DMS53 (cell line): ENCODE measurements at regions not wholly inside any gene's neighbourhood (a gene's known extent, or its start where the extent isn't known, plus 50 kb on each side); places are given as distances from the start of the nearest gene placed in this dataset.

Experiments used
- DNase-seq: peaks from one replicate; lab custom pipeline; 2025; lab: John Stamatoyannopoulos, UW

DNA sequence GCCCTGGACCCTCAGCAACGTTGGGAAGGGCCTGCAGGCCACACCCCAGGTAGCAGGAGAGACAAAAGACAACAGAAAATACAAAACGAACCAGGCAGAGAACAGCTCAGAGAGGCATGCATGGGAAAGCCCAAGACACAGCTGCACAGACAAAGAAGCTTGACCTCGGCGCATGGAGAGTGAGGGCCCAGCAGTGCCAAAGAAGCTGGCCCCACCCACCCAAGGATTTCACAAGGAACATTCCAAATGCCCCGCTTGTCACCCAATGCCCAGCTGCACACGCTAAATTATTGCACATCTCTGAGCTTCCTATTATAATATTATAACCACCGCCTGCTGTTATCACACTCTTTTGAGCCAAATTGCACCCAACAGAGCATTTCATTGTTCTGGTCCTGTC lies 147.7 kb upstream of the TBL1X start:
- DNase-seq: no peak

GRCh38 chrX:9318213-9318612 lies 146.6 kb upstream of the TBL1X start:
- no peak for DNase-seq

GRCh38 chrX:9318766-9319165 lies 146.1 kb upstream of the TBL1X start:
- no peak for DNase-seq

- peak; percentile 5 for DNase-seq
Observed at GRCh38 chrX:9320940-9321339, 143.9 kb upstream of the TBL1X start.

- DNase-seq: no peak
Observed at GRCh38 chrX:9324676-9325075, 140.2 kb upstream of the TBL1X start.

- no peak for DNase-seq
Observed at GRCh38 chrX:9326369-9326768, 138.5 kb upstream of the TBL1X start.

DNA sequence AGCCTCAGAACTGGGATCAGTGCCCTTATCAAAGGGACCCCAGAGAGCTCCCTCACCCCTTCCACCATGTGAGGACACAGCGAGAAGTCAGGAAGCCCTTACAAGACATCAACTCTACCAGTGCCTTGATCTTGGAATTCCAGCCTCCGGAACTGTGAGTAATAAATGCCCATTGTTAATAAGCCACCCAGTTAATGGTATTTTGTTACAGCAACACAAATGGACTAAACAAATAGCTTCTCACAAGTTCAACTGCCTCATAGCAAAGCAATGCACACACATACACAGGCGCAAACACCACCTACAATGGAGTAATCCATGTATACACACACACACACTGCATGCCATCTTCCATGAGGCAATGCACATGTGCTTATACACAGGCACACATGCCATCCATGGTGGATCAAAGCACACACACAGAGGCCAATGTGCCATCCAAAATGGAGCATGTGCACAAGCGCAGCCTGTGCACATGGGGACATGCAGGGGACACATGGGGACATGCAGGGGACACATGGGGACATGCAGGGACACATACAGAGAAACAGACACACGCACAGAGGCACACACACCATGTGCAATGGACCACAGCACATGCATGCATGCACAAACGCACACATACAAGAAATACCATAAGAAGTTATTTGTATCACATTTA lies 137.6 kb upstream of the TBL1X start:
- no peak for DNase-seq

DNA sequence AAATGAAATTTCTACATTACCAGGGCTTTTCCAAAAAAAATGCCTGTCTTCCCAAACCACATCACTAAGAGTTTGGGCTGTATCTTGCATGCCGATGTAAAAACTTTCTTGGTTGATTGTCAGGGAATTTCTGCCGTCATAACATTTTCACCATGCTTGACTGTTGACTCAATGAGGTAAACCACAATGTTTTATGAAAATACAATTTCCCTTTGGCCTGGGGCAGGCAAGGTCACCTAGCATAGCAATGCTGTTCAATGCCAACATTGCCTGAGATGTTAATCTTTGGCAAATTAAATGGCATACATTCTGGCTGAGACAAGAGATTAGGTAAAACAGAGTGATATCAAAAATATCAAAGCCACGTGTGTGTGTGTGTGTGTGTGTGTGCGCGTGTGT lies 137.1 kb upstream of the TBL1X start:
- DNase-seq: no peak

- DNase-seq: no peak
Observed at GRCh38 chrX:9329056-9329455, 135.8 kb upstream of the TBL1X start.

DNA sequence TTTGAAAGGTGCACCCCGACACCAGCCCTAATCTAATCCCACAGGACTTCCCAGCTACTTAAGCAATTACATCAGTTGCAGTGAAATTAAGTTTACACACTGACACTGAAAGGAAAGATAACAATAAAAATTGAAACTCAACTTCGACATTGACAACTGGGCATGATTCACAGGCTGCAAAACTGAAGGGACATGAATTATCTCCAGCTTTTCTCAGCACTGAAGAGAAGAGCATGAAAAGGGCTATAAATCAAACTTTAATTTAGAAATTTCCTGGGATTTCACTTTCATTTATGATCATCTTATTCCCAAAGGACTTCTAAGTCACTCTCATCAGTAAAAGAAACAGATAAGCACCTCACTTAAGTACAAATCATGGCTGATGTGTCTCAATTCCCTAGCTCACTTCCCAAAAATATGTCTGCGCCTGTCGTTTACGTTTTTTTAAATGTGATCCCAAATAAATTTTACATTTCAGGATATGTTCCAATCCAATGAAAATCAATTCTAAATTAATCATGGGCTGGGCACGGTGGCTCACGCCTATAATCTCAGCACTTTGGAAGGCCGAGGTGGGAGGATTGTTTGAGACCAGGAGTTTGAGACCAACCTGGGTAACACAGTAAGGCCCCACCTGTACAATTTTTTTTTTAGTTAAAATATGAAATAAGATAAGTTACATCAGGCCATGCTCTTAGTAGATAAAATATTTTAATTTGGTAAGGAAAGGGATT lies 134.4 kb upstream of the TBL1X start:
- DNase-seq: no peak

- DNase-seq: no peak
Observed at GRCh38 chrX:9333873-9334560, 130.8 kb upstream of the TBL1X start.

DNA sequence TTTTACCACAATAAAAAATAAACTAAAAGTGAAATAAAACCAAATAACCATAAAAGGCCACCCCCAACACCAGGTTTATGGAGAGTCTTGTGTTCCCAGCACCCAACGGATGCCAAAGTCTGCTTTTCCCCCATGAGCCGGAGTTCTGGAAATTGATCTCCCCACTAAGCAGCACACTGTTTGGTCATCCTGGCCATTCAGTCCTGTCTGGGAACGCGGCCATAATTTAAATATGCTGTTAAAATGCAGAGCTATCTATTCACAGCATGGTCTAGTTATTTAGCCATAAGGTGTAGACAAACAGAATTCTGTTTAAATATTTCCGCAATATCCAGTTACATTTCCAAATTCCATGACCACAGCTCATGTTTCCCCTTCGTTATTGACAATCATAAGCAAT lies 129.6 kb upstream of the TBL1X start:
- DNase-seq: no peak

DNA sequence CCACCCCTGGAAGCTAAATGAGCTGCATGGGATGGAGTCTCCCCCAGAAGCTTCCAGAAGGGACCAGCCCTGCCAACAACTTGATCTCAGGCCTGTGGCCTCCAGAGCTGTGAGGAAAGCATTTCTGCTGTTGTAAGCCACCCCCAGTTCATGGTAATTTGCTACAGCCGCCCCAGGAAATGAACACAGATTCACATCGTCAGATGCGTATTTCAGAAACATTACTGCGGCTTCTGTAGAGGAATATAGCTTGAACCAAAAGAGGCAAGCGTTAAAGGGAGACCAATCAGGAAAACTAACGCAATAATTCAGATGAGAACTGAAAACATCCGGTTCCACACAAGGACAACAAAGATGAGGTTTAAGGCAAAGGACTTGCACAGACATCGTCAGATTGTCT lies 128.4 kb upstream of the TBL1X start:
- DNase-seq: no peak

DNA sequence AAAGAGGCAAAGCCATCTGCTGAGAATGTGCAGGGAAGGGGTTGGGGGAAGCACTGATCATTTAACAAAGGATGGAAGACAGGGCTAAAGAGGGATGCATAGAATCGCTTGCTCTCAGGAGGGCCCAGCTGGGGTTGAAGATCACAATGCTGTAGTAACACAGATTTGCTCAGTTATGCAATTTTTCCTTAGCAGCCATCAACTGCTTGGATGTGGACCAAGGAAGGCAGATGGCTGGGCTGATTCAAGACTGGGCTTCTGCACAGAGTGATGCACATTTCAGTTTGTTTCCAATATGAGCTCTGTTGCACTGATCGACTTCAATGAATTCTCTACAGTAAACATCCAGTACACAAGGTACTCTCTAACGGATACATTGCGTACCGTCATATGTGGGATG lies 127.8 kb upstream of the TBL1X start:
- no peak for DNase-seq

DNA sequence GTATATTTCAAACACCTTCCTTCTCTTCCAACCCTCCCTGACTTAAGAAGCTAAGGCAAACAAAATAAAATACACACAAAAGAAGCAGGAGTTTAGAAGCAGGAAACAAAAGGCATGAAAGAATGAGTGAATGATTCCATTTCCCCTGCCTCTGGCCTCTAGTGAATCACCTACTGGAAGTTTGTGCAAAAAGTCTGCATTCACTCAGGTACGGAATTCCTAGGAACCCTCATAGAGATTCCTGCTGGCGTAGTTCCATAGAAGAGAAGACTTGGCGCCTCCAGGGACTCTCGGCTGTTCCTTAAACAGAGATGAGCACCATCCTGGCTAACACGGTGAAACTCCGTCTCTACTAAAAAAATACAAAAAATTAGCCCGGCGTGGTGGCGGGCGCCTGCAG lies 125.9 kb upstream of the TBL1X start:
- no peak for DNase-seq

DNA sequence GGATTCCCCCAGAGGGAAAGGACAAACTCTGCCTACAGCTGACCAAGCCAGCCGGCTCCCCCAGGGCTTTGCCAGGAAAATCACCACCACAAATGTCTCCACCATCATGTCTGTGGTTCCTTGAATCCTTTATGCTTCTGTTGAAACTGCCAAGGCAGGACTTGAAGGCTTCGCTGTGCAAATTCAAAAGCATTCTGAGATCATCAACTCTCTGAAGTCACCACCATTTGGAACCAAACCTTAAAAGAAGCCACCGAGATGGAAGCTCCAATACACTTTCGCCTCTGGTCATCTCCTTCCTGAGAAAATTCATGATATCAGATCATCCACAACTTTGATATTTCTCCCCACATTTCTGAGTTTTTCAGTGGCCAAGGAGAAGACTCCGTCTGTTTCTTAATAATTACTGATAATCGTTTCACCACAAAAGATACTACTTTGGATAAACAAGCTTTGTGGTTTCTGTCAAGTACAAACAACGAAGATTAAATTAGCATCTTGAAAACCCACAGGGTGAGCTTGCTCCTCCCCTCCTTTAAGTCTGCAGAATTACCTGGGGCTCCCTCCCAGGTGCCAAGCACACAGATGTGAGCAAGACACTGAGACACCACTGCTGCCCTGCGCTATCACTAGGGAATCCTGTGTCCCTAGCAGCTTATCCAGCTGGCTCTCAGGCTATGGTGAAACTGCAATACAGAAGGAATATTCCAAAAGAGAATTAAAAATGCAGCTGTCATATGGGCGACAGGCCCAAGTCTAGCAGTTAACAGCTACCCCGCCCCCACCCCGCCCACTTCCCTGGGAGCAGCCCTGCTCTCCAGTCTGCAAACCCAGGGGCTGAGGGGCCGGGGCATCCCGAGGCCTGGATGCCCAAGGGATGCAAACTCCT lies 125.0 kb upstream of the TBL1X start:
- no peak for DNase-seq

GRCh38 chrX:9340598-9341290 lies 124.1 kb upstream of the TBL1X start:
- no peak for DNase-seq

GRCh38 chrX:9341291-9342201 lies 123.3 kb upstream of the TBL1X start:
- peak; percentile 71 for DNase-seq

GRCh38 chrX:9342561-9343051 lies 122.3 kb upstream of the TBL1X start:
- DNase-seq: peak; percentile 89

- DNase-seq: no peak
Observed at GRCh38 chrX:9343971-9344370, 120.9 kb upstream of the TBL1X start.
